GM12878 (cell line): ENCODE measurements at regions not wholly inside any gene's neighbourhood (a gene's known extent, or its start where the extent isn't known, plus 50 kb on each side); places are given as distances from the start of the nearest gene placed in this dataset.

ENCODE experiments used
- BHLHE40 ChIP-seq, 2 experiments: fragments of 450-650 bp in 1 of 2; IDR thresholded peaks; 2 replicates each; pipeline ENCODE4 v1.6.1; 2011 to 2017; ENCODE audit warnings: low read depth in 2 of 2, borderline replicate concordance in 1 of 2, improper control_type of control experiment in 1 of 2, low read length in 1 of 2, mild to moderate bottlenecking in 1 of 2
- CEBPB ChIP-seq, 2 experiments: fragments of 150-350 bp in 1 of 2; IDR thresholded peaks; 2 replicates each; pipeline ENCODE4 v1.6.1; 2012 to 2014; ENCODE audit warnings: low read depth in 2 of 2, low read length in 2 of 2, borderline replicate concordance in 1 of 2, inconsistent platforms in 1 of 2
- IRF4 ChIP-seq: IDR thresholded peaks from 2 replicates; pipeline ENCODE4 v1.6.1; 2011; ENCODE audit warnings: low read depth, low read length
- JUNB ChIP-seq: IDR thresholded peaks from 2 replicates; pipeline ENCODE4 v1.6.1; 2016; ENCODE audit warnings: antibody characterized with exemption, mild to moderate bottlenecking
- MTA2 ChIP-seq: fragments of 450-650 bp; IDR thresholded peaks from 2 replicates; pipeline ENCODE4 v1.6.1; 2016; ENCODE audit warnings: low read depth, mild to moderate bottlenecking, moderate library complexity
- NFYB ChIP-seq: IDR thresholded peaks from 2 replicates; pipeline ENCODE4 v1.6.1; 2011; ENCODE audit warnings: low read depth, mild to moderate bottlenecking, low read length, improper control_type of control experiment, moderate library complexity; ENCODE audit not compliant: insufficient read depth
- NR2C2 ChIP-seq: IDR thresholded peaks from 2 replicates; pipeline ENCODE4 v1.6.1; 2011; ENCODE audit warnings: borderline replicate concordance, low read depth; ENCODE audit not compliant: control insufficient read depth, insufficient read length
- PAX5 ChIP-seq: IDR thresholded peaks from 2 replicates; pipeline ENCODE4 v1.6.1; 2011; ENCODE audit warnings: low read depth, low read length, borderline replicate concordance
- SIN3A ChIP-seq: IDR thresholded peaks from 2 replicates; pipeline ENCODE4 v1.6.1; 2012; ENCODE audit warnings: low read depth, low read length, improper control_type of control experiment
- TCF12 ChIP-seq: IDR thresholded peaks from 2 replicates; pipeline ENCODE4 v1.6.1; 2011; ENCODE audit warnings: low read depth, mild to moderate bottlenecking, low read length
- TCF3 ChIP-seq: IDR thresholded peaks from 2 replicates; pipeline ENCODE4 v1.6.1; 2012; ENCODE audit warnings: low read depth, mild to moderate bottlenecking, low read length, borderline replicate concordance; ENCODE audit not compliant: insufficient read depth
- YBX1 ChIP-seq: fragments of 450-650 bp; IDR thresholded peaks from 2 replicates; pipeline ENCODE4 v1.6.1; 2016; ENCODE audit warnings: antibody characterized with exemption
- TF ChIP-seq, protein P1 (sequence below): fragments of 450-650 bp; formaldehyde crosslinking; IDR thresholded peaks from 2 replicates; pipeline ENCODE4 v1.5.0; 2022; ENCODE audit warnings: mild to moderate bottlenecking, missing genetic modification characterization
- TF ChIP-seq, protein P2 (sequence below): fragments of 450-650 bp; IDR thresholded peaks from 2 replicates; pipeline ENCODE4 v1.6.1; 2017; ENCODE audit warnings: mild to moderate bottlenecking, moderate library complexity
- TF ChIP-seq, protein P3 (sequence below): IDR thresholded peaks from 2 replicates; pipeline ENCODE4 v1.6.1; 2011; ENCODE audit warnings: borderline replicate concordance, low read depth, mild to moderate bottlenecking, moderate library complexity, mixed read lengths, low read length; ENCODE audit not compliant: insufficient read depth; ENCODE audit errors: extremely low read length
- TF ChIP-seq, protein P4 (sequence below): fragments of 150-350 bp; IDR thresholded peaks from 2 replicates; pipeline ENCODE4 v1.6.1; 2016; ENCODE audit warnings: low read depth, low read length

DNA sequence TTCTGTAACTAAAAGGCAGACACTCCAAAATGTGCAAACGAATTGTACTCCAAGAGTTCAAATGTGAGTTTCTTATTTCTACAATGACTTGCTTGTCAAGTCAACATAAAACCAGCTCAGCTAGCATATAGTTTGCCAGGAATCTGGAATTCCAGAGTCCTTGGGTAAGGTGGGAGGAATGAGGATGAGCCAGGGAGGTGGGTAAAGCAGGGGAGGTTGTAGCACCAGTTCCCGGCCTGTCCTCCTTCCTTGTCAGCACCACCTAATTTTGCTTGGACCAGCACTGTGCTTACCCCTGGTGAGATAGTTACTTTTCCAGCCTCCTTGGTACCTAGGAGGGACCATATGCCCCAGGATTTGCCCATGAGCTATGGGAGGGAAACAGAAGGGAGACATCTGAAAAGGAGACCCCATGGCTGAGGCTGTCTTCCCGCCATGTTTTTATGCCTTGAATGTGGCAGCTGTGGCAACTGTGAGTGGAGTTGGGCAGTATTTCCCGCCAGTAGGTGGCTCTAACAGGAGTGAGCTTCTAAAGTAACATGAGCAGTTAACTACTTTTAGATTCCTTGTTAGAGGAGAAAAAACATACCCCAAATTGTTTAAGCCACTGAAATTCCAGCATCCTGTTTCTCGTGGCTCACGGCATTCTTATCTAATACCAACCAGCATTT lies 302.5 kb downstream of the TENT4A start (continued):
- TF ChIP-seq, protein P1, sequence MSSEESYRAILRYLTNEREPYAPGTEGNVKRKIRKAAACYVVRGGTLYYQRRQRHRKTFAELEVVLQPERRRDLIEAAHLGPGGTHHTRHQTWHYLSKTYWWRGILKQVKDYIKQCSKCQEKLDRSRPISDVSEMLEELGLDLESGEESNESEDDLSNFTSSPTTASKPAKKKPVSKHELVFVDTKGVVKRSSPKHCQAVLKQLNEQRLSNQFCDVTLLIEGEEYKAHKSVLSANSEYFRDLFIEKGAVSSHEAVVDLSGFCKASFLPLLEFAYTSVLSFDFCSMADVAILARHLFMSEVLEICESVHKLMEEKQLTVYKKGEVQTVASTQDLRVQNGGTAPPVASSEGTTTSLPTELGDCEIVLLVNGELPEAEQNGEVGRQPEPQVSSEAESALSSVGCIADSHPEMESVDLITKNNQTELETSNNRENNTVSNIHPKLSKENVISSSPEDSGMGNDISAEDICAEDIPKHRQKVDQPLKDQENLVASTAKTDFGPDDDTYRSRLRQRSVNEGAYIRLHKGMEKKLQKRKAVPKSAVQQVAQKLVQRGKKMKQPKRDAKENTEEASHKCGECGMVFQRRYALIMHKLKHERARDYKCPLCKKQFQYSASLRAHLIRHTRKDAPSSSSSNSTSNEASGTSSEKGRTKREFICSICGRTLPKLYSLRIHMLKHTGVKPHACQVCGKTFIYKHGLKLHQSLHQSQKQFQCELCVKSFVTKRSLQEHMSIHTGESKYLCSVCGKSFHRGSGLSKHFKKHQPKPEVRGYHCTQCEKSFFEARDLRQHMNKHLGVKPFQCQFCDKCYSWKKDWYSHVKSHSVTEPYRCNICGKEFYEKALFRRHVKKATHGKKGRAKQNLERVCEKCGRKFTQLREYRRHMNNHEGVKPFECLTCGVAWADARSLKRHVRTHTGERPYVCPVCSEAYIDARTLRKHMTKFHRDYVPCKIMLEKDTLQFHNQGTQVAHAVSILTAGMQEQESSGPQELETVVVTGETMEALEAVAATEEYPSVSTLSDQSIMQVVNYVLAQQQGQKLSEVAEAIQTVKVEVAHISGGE (CRISPR knock-in tag) = no peak
- TF ChIP-seq YBX1 = no peak
- TF ChIP-seq IRF4 = no peak
- no peak for TF ChIP-seq TCF3
- no peak for TF ChIP-seq SIN3A
- TF ChIP-seq, protein P2, sequence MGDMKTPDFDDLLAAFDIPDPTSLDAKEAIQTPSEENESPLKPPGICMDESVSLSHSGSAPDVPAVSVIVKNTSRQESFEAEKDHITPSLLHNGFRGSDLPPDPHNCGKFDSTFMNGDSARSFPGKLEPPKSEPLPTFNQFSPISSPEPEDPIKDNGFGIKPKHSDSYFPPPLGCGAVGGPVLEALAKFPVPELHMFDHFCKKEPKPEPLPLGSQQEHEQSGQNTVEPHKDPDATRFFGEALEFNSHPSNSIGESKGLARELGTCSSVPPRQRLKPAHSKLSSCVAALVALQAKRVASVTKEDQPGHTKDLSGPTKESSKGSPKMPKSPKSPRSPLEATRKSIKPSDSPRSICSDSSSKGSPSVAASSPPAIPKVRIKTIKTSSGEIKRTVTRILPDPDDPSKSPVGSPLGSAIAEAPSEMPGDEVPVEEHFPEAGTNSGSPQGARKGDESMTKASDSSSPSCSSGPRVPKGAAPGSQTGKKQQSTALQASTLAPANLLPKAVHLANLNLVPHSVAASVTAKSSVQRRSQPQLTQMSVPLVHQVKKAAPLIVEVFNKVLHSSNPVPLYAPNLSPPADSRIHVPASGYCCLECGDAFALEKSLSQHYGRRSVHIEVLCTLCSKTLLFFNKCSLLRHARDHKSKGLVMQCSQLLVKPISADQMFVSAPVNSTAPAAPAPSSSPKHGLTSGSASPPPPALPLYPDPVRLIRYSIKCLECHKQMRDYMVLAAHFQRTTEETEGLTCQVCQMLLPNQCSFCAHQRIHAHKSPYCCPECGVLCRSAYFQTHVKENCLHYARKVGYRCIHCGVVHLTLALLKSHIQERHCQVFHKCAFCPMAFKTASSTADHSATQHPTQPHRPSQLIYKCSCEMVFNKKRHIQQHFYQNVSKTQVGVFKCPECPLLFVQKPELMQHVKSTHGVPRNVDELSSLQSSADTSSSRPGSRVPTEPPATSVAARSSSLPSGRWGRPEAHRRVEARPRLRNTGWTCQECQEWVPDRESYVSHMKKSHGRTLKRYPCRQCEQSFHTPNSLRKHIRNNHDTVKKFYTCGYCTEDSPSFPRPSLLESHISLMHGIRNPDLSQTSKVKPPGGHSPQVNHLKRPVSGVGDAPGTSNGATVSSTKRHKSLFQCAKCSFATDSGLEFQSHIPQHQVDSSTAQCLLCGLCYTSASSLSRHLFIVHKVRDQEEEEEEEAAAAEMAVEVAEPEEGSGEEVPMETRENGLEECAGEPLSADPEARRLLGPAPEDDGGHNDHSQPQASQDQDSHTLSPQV = no peak
- no peak for TF ChIP-seq NR2C2
- TF ChIP-seq, protein P3, sequence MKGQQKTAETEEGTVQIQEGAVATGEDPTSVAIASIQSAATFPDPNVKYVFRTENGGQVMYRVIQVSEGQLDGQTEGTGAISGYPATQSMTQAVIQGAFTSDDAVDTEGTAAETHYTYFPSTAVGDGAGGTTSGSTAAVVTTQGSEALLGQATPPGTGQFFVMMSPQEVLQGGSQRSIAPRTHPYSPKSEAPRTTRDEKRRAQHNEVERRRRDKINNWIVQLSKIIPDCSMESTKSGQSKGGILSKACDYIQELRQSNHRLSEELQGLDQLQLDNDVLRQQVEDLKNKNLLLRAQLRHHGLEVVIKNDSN = no peak
- TF ChIP-seq TCF12 = no peak
- TF ChIP-seq MTA2 = no peak
- TF ChIP-seq JUNB = no peak
- no peak for TF ChIP-seq NFYB
- no peak for TF ChIP-seq CEBPB (IDR thresholded peaks at IDR 0.05; ENCODE audit: borderline replicate concordance in 1 of 2, low read depth in 2 of 2, low read length in 2 of 2)
- no peak for TF ChIP-seq BHLHE40 (IDR thresholded peaks at IDR 0.05; ENCODE audit: borderline replicate concordance in 1 of 2, low read depth in 2 of 2, low read length in 1 of 2)
- no peak for TF ChIP-seq PAX5
- TF ChIP-seq, protein P4, sequence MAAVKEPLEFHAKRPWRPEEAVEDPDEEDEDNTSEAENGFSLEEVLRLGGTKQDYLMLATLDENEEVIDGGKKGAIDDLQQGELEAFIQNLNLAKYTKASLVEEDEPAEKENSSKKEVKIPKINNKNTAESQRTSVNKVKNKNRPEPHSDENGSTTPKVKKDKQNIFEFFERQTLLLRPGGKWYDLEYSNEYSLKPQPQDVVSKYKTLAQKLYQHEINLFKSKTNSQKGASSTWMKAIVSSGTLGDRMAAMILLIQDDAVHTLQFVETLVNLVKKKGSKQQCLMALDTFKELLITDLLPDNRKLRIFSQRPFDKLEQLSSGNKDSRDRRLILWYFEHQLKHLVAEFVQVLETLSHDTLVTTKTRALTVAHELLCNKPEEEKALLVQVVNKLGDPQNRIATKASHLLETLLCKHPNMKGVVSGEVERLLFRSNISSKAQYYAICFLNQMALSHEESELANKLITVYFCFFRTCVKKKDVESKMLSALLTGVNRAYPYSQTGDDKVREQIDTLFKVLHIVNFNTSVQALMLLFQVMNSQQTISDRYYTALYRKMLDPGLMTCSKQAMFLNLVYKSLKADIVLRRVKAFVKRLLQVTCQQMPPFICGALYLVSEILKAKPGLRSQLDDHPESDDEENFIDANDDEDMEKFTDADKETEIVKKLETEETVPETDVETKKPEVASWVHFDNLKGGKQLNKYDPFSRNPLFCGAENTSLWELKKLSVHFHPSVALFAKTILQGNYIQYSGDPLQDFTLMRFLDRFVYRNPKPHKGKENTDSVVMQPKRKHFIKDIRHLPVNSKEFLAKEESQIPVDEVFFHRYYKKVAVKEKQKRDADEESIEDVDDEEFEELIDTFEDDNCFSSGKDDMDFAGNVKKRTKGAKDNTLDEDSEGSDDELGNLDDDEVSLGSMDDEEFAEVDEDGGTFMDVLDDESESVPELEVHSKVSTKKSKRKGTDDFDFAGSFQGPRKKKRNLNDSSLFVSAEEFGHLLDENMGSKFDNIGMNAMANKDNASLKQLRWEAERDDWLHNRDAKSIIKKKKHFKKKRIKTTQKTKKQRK = no peak
